ENCODE measurements at regions not wholly inside any gene's neighbourhood (a gene's known extent, or its start where the extent isn't known, plus 50 kb on each side); places are given as distances from the start of the nearest gene placed in this dataset.
A peak's percentile ranks its signal among the peaks of the same experiment; 100 is the strongest.

GRCh38 chr6:169964486-169965180, 213.2 kb downstream of the ERMARD start:
- 58 to 85% methylated on average over 9 of the region's 9 CpGs for WGBS, 2 donors
- intact Hi-C loops (cut with DNase I): loop anchor here (5.0 kb wide), 3 partner anchors 58 to 328 kb away; partner anchors contain the start of gene DLL1
- Histone ChIP-seq H3K27ac (no peak overlapping the region), H3K27me3 (peaks cover 4 to 17% (median 4%) of the 10 kb centered on the region in 3 donors), H3K9me3 (no peaks in the 10 kb centered on the region), H3K4me3 (no peak overlapping the region), H3K36me3 (no peaks in the 10 kb centered on the region), H3K4me1 (peaks cover 0 to 14% (median 10%) of the 10 kb centered on the region in 4 donors)
- no peak for TF ChIP-seq EP300 (IDR thresholded peaks at IDR 0.05)
- TF ChIP-seq POLR2A (IDR thresholded peaks at IDR 0.05): no peak
- TF ChIP-seq CTCF (IDR thresholded peaks at IDR 0.05): no peak
- TF ChIP-seq POLR2AphosphoS5 (IDR thresholded peaks at IDR 0.05): no peak
- no peak for DNase-seq

- no peak overlapping the region for H3K27ac ChIP-seq
- peak; percentile 51 for DNase-seq
- no peaks in the 10 kb centered on the region for H3K9me3 ChIP-seq
- H3K4me3 ChIP-seq: no peak overlapping the region
- H3K27me3 ChIP-seq: peaks cover 4 to 17% (median 5%) of the 10 kb centered on the region in 3 donors
- WGBS, 2 donors: 92 to 94% methylated on average over 55 of the region's 55 CpGs
- TF ChIP-seq POLR2A (IDR thresholded peaks at IDR 0.05) (no peak), CTCF (IDR thresholded peaks at IDR 0.05) (no peak), POLR2AphosphoS5 (IDR thresholded peaks at IDR 0.05) (no peak), EP300 (IDR thresholded peaks at IDR 0.05) (no peak)
- no peaks in the 10 kb centered on the region for H3K36me3 ChIP-seq
- peaks cover 0 to 15% (median 10%) of the 10 kb centered on the region in 4 donors for H3K4me1 ChIP-seq
- intact Hi-C loops (cut with DNase I): loop anchor here (5.0 kb wide), 3 partner anchors 59 to 329 kb away; partner anchors contain the start of gene DLL1
Measured at GRCh38 chr6:169963581-169964297, 212.3 kb downstream of the ERMARD start.

- H3K9me3 ChIP-seq: no peaks in the 10 kb centered on the region
- H3K4me3 ChIP-seq: peak overlapping the region in 3 of 4 donors; percentile 35 to 59 (median 52)
- no peak overlapping the region for H3K27ac ChIP-seq
- intact Hi-C loops (cut with DNase I): loop anchor here (5.0 kb wide), 3 partner anchors 59 to 329 kb away; partner anchors contain the start of gene DLL1
- peak; percentile 60 for DNase-seq
- peaks cover 4 to 17% (median 5%) of the 10 kb centered on the region in 3 donors for H3K27me3 ChIP-seq
- TF ChIP-seq POLR2A (IDR thresholded peaks at IDR 0.05): no peak
- TF ChIP-seq EP300 (IDR thresholded peaks at IDR 0.05): no peak
- no peak for TF ChIP-seq CTCF (IDR thresholded peaks at IDR 0.05)
- TF ChIP-seq POLR2AphosphoS5 (IDR thresholded peaks at IDR 0.05): no peak
- peaks cover 0 to 15% (median 10%) of the 10 kb centered on the region in 4 donors for H3K4me1 ChIP-seq
- WGBS, 2 donors: 90 to 92% methylated on average over 44 of the region's 44 CpGs
- H3K36me3 ChIP-seq: no peaks in the 10 kb centered on the region
Measured at GRCh38 chr6:169962604-169963469, 211.4 kb downstream of the ERMARD start.

- Histone ChIP-seq H3K27me3 (peaks cover 4 to 17% (median 5%) of the 10 kb centered on the region in 3 donors), H3K27ac (peak overlapping the region in 3 of 4 donors; percentile 27 to 65 (median 39)), H3K9me3 (no peaks in the 10 kb centered on the region), H3K4me3 (peak overlapping the region; percentile 35 to 59 (median 44)), H3K36me3 (no peaks in the 10 kb centered on the region), H3K4me1 (peaks cover 0 to 15% (median 10%) of the 10 kb centered on the region in 4 donors)
- intact Hi-C loops (cut with DNase I): loop anchor here (5.0 kb wide), 3 partner anchors 60 to 330 kb away; partner anchors contain the start of gene DLL1
- DNase-seq: peak; percentile 75
- 16 to 34% methylated on average over 75 of the region's 75 CpGs for WGBS, 2 donors
- TF ChIP-seq CTCF (IDR thresholded peaks at IDR 0.05) (peak in 3 of 4 experiments; percentile 40 to 73 (median 52)), POLR2AphosphoS5 (IDR thresholded peaks at IDR 0.05) (peak in 1 of 4 donors; percentile 21), POLR2A (IDR thresholded peaks at IDR 0.05) (no peak)
Measured at GRCh38 chr6:169961772-169962561, 210.5 kb downstream of the ERMARD start.
